HG03060 (cell line): ENCODE measurements at regions not wholly inside any gene's neighbourhood (a gene's known extent, or its start where the extent isn't known, plus 50 kb on each side); places are given as distances from the start of the nearest gene placed in this dataset.
"Not testable (repeated sequence)": the region's sequence is repeated elsewhere in the genome, so short reads cannot be mapped to it uniquely, and the experiment has no call there.

Experiments used
- ATAC-seq: cut with Tn5 transposase; IDR thresholded peaks from one replicate; pipeline ENCODE4 v1.9.1; 2021; ENCODE audit warnings: low read depth, moderate number of reproducible peaks; ENCODE audit not compliant: unreplicated experiment

GRCh38 chr17:63171428-63172393 is 205.7 kb downstream of the TANC2 start:
- ATAC-seq = no peak

GRCh38 chr17:63173450-63173849 is 207.4 kb downstream of the TANC2 start:
- no peak for ATAC-seq

- ATAC-seq = no peak
Observed at GRCh38 chr17:63173903-63174302, 207.9 kb downstream of the TANC2 start.

GRCh38 chr17:63178530-63178929 is 212.5 kb downstream of the TANC2 start:
- ATAC-seq = no peak

- no peak for ATAC-seq
Observed at GRCh38 chr17:63181856-63182255, 215.8 kb downstream of the TANC2 start.

GRCh38 chr17:63185420-63185819 is 219.4 kb downstream of the TANC2 start:
- ATAC-seq = no peak

- ATAC-seq = no peak
Observed at GRCh38 chr17:63189082-63189481, 223.0 kb downstream of the TANC2 start.

GRCh38 chr17:63189930-63190329 is 223.9 kb downstream of the TANC2 start:
- ATAC-seq = no peak

GRCh38 chr17:63190821-63191370 is 224.9 kb downstream of the TANC2 start:
- ATAC-seq = no peak

GRCh38 chr17:63191610-63192009 is 225.6 kb downstream of the TANC2 start:
- no peak for ATAC-seq

- no peak for ATAC-seq
Observed at GRCh38 chr17:63193827-63194226, 227.8 kb downstream of the TANC2 start.

- no peak for ATAC-seq
Observed at GRCh38 chr17:63196772-63197335, 230.8 kb downstream of the TANC2 start.

GRCh38 chr17:63203652-63204051 is 237.6 kb downstream of the TANC2 start:
- no peak for ATAC-seq

GRCh38 chr17:63221939-63222338 is 224.2 kb downstream of the CYB561 start:
- ATAC-seq = no peak

GRCh38 chr17:63222655-63223054 is 223.5 kb downstream of the CYB561 start:
- ATAC-seq = no peak

GRCh38 chr17:63223212-63223911 is 222.7 kb downstream of the CYB561 start:
- no peak for ATAC-seq

- no peak for ATAC-seq
Observed at GRCh38 chr17:63224644-63225043, 221.5 kb downstream of the CYB561 start.

GRCh38 chr17:63226720-63227119 is 219.4 kb downstream of the CYB561 start:
- ATAC-seq = not testable (repeated sequence)

- not testable (repeated sequence) for ATAC-seq
Observed at GRCh38 chr17:63231015-63231620, 215.0 kb downstream of the CYB561 start.

- no peak for ATAC-seq
Observed at GRCh38 chr17:63232565-63233310, 213.4 kb downstream of the CYB561 start.
